ENCODE measurements at regions not wholly inside any gene's neighbourhood (a gene's known extent, or its start where the extent isn't known, plus 50 kb on each side); places are given as distances from the start of the nearest gene placed in this dataset.

- no peaks in the 10 kb centered on the region for H3K9me3 ChIP-seq (ENCODE audit: control insufficient read depth, low read depth, low read length)
- no peaks in the 10 kb centered on the region for H3K79me2 ChIP-seq (ENCODE audit: control insufficient read depth, insufficient read depth, low read length)
- H3K4me3 ChIP-seq (ENCODE audit: control insufficient read depth in 2 of 3, extremely low read depth in 1 of 3, insufficient read depth in 2 of 3, low read depth in 1 of 3, low read length in 3 of 3), result no peak overlapping the region
- peaks cover 5% of the 10 kb centered on the region for H3K4me1 ChIP-seq (ENCODE audit: control insufficient read depth, extremely low read depth, insufficient read depth, low read length)
- FAIRE-seq (no peak), DNase-seq (ENCODE audit: low read depth, low spot score) (no peak)
- no peaks in the 10 kb centered on the region for H3K36me3 ChIP-seq (ENCODE audit: control insufficient read depth in 2 of 2, extremely low read depth in 1 of 2, insufficient read depth in 2 of 2, low read length in 2 of 2)
- H3K9ac ChIP-seq (ENCODE audit: control insufficient read depth, extremely low read depth, insufficient read depth, low read length), result no peak overlapping the region
- TF ChIP-seq CTCF (optimal IDR thresholded peaks at IDR 0.05 in 1 of 3, IDR thresholded peaks at IDR 0.05 in 1 of 3, conservative IDR thresholded peaks at IDR 0.05 in 1 of 3; ENCODE audit: extremely low read depth in 1 of 3, insufficient read depth in 2 of 3, low read length in 3 of 3), result no peak
- no peak for TF ChIP-seq EZH2 (IDR thresholded peaks at IDR 0.05; ENCODE audit: low read length)
- H3K27me3 ChIP-seq (ENCODE audit: control insufficient read depth, extremely low read depth, insufficient read depth, low read length), result no peaks in the 10 kb centered on the region
- H3K9me1 ChIP-seq (ENCODE audit: control insufficient read depth, extremely low read depth, insufficient read depth, low read length), result no peaks in the 10 kb centered on the region
- H3K27ac ChIP-seq (ENCODE audit: control insufficient read depth, insufficient read depth, low read length), result no peak overlapping the region
- no peaks in the 10 kb centered on the region for H4K20me1 ChIP-seq (ENCODE audit: control insufficient read depth, extremely low read depth, insufficient read depth, low read length)
- dilution Hi-C loops (cut with MboI; ENCODE audit: extremely low pct_ligation_motif_present, low sequenced_read_pairs), result no loop called here
- peak overlapping the region; percentile 11 for H3K4me2 ChIP-seq (ENCODE audit: control insufficient read depth, extremely low read depth, insufficient read depth, low read depth, low read length)
- H2AFZ ChIP-seq (ENCODE audit: control insufficient read depth, low read length), result no peak overlapping the region
Observed at GRCh38 chr21:38037416-38037815, 121.2 kb upstream of the KCNJ6 start.

- no peaks in the 10 kb centered on the region for H3K27me3 ChIP-seq (ENCODE audit: control insufficient read depth, extremely low read depth, insufficient read depth, low read length)
- dilution Hi-C loops (cut with MboI; ENCODE audit: extremely low pct_ligation_motif_present, low sequenced_read_pairs), result no loop called here
- no peak overlapping the region for H3K4me3 ChIP-seq (ENCODE audit: control insufficient read depth in 2 of 3, extremely low read depth in 1 of 3, insufficient read depth in 2 of 3, low read depth in 1 of 3, low read length in 3 of 3)
- FAIRE-seq, result no peak
- H3K9me1 ChIP-seq (ENCODE audit: control insufficient read depth, extremely low read depth, insufficient read depth, low read length), result no peaks in the 10 kb centered on the region
- no peaks in the 10 kb centered on the region for H4K20me1 ChIP-seq (ENCODE audit: control insufficient read depth, extremely low read depth, insufficient read depth, low read length)
- no peak overlapping the region for H3K4me2 ChIP-seq (ENCODE audit: control insufficient read depth, extremely low read depth, insufficient read depth, low read depth, low read length)
- no peak overlapping the region for H2AFZ ChIP-seq (ENCODE audit: control insufficient read depth, low read length)
- no peak overlapping the region for H3K27ac ChIP-seq (ENCODE audit: control insufficient read depth, insufficient read depth, low read length)
- TF ChIP-seq CTCF (optimal IDR thresholded peaks at IDR 0.05 in 1 of 3, IDR thresholded peaks at IDR 0.05 in 1 of 3, conservative IDR thresholded peaks at IDR 0.05 in 1 of 3; ENCODE audit: extremely low read depth in 1 of 3, insufficient read depth in 2 of 3, low read length in 3 of 3) (peak in 1 of 3 experiments; percentile 1), EZH2 (IDR thresholded peaks at IDR 0.05; ENCODE audit: low read length) (no peak)
- H3K4me1 ChIP-seq (ENCODE audit: control insufficient read depth, extremely low read depth, insufficient read depth, low read length), result peaks cover 5% of the 10 kb centered on the region
- H3K36me3 ChIP-seq (ENCODE audit: control insufficient read depth in 2 of 2, extremely low read depth in 1 of 2, insufficient read depth in 2 of 2, low read length in 2 of 2), result no peaks in the 10 kb centered on the region
- no peaks in the 10 kb centered on the region for H3K79me2 ChIP-seq (ENCODE audit: control insufficient read depth, insufficient read depth, low read length)
- H3K9ac ChIP-seq (ENCODE audit: control insufficient read depth, extremely low read depth, insufficient read depth, low read length), result no peak overlapping the region
- no peak for DNase-seq (ENCODE audit: low read depth, low spot score)
- no peaks in the 10 kb centered on the region for H3K9me3 ChIP-seq (ENCODE audit: control insufficient read depth, low read depth, low read length)
Observed at GRCh38 chr21:38039369-38039768, 123.1 kb upstream of the KCNJ6 start.

Data from keratinocyte (primary cell).